AG09309 (cell line): ENCODE measurements at regions not wholly inside any gene's neighbourhood (a gene's known extent, or its start where the extent isn't known, plus 50 kb on each side); places are given as distances from the start of the nearest gene placed in this dataset.

Source experiments
- DNase-seq: peaks from one replicate; pipeline ENCODE4 v3.0.0-alpha.2; 2010; ENCODE audit warnings: low read depth
- H3K4me3 ChIP-seq: 2 replicates; pipeline ENCODE4 v1.5.1; 2011; ENCODE audit warnings: mild to moderate bottlenecking, low read depth, low read length, moderate library complexity; ENCODE audit not compliant: control insufficient read depth
- CTCF ChIP-seq: IDR thresholded peaks from 2 replicates; pipeline ENCODE4 v1.5.1; 2011; ENCODE audit warnings: mild to moderate bottlenecking, low read depth, low read length, inconsistent platforms; ENCODE audit not compliant: insufficient read depth, control insufficient read depth; ENCODE audit errors: missing control alignments

DNA sequence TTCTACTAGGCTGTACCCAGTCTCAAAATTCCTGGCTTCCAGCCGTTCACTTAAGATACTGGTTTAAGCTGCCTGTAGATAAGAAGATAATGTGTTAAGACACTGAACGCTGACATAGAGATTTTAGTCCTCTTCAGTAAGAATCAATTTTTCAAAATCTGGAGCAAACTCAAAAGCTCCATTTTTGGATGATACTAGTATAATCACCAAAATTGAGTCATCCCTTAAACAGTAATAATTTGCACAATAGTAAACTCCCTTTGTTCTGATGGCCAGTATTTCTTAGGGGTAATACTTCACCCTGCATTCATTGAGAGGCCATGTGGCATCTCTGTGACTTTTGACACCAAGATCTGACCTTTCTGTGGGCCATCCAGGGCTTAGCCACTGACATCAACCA is 299.8 kb upstream of the USP25 start:
- no peak for DNase-seq
- no peak for TF ChIP-seq CTCF
- no peak overlapping the region for H3K4me3 ChIP-seq

DNA sequence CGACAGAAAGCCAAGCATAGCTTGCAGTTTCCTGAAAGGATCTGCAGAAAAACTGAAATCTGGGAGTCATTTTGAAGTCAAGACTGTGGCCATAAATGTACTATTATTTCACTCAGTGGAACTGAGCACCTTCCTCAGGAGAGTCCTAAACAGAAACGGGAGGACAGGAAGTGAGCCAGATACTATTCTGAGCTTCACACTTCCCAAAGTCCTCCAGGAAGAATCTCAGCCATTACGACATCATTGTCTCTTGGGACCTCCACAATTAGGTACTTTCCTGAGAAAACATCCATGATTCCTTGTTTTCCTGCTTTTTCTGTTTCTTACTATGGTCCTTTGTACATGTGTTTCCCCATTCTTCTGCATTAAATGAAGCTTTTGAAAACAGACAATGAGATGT is 299.2 kb upstream of the USP25 start:
- no peak for DNase-seq
- no peak for TF ChIP-seq CTCF
- no peak overlapping the region for H3K4me3 ChIP-seq

DNA sequence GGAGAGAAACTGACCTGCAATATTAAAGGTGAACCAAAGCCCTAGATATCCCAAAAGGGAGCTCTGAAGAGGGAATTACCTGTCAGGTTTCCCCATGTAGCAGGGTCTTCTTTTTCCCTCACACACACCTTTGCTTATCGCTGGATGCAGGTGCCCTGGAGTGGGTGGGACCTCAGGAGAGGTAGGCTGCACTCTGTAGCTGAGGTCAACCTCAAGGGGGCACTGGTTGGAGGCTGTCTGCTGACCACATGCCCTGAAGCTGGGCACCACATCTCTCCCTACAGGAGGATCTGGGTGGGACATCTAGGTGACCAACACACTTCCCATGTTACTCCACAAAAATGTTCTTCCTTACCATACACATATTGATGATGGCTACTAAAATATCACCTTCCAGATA is 298.7 kb upstream of the USP25 start:
- DNase-seq, result no peak
- no peak overlapping the region for H3K4me3 ChIP-seq
- TF ChIP-seq CTCF, result no peak

DNA sequence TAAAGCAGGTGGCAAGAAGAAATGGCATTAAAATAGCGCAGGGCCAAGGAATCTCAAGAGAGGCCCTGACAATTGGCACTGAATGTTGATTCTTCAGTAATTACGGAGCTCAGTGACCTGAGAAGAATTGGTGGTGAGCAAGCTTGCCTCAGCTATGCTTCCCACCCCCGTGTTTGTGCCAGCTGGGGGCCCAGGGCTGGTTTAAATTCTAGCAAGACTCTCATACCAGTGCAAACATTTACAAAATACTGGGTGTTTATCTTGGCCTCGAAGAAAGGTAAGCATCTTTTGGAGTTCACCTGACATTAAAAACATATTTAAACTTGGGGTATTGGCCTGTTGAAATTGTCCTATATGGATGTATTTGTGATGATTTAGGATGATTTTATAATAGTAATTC is 296.7 kb upstream of the USP25 start:
- H3K4me3 ChIP-seq, result no peak overlapping the region
- no peak for DNase-seq
- TF ChIP-seq CTCF, result no peak

- DNase-seq, result no peak
- TF ChIP-seq CTCF, result no peak
- H3K4me3 ChIP-seq, result no peak overlapping the region
Measured at GRCh38 chr21:15434163-15434905, 295.4 kb upstream of the USP25 start.

GRCh38 chr21:15436031-15436430 is 293.8 kb upstream of the USP25 start:
- TF ChIP-seq CTCF, result no peak
- DNase-seq, result no peak
- H3K4me3 ChIP-seq, result no peak overlapping the region
